T1000 (cell line): ENCODE measurements at regions not wholly inside any gene's neighbourhood (a gene's known extent, or its start where the extent isn't known, plus 50 kb on each side); places are given as distances from the start of the nearest gene placed in this dataset.
"Not testable (repeated sequence)": the region's sequence is repeated elsewhere in the genome, so short reads cannot be mapped to it uniquely, and the experiment has no call there.

Experiments used
- DNase-seq: peaks from one replicate; lab custom pipeline; 2025; ENCODE audit warnings: mixed read lengths; lab: John Stamatoyannopoulos, UW

DNA sequence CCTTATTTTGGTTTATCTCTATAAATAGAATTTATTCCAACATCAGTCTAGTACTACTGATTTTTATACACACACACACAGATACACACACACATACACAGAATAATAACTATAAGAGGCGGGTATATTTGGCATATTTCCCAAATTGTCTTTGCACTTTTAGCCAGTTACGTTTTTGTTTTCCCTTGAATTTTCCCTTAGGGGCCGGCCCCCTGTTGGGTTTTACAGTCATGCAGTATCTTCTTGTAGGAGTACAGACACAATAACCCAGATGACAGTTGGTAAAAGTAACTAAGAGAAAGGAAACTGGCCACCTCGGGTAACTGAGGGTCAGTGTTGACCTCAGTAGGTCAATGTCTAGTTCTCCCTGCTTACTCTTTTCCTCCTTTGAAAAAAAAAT lies 50.9 kb downstream of the DISP1 start:
- DNase-seq = no peak

- DNase-seq = no peak
Measured at GRCh38 chr1:222867316-222867715, 52.5 kb downstream of the DISP1 start.

DNA sequence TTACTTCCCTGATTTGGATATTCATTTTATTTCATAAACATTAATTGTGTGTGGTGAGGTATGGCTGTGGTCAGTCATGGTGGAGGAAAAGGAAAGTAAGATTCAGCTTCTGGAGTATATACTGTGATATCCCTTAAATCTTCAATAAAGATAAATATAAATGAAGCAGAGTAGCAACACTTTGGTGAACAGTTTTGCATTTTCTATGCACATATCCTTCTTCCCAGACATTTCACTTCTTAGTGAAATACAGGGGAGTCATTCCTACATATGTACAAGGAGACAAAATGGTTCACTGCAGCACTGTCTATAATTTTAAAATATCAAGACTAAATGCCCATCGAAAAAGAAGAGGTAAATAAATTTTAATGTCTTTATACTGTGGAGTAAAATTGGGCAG lies 61.3 kb downstream of the DISP1 start:
- no peak for DNase-seq

DNA sequence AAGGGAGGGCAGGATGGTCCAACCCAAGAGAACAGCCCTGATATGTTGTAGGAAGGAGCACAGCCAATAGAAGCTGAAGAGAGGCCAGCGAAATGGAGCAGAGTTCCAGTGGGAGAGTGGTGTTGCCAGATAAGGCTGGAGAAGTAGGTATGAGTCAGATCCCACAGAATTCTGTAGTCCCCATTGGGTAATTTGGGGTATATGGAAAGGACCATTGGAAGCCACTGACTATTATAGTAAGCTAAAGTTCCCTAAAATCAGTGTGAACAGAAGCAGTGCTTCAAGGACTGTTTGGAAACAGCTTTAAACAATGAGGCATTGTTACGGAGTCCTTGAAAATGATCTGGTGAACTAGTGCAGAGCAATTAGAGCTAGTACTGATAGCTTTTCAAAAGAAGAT lies 63.0 kb downstream of the DISP1 start:
- DNase-seq = no peak

DNA sequence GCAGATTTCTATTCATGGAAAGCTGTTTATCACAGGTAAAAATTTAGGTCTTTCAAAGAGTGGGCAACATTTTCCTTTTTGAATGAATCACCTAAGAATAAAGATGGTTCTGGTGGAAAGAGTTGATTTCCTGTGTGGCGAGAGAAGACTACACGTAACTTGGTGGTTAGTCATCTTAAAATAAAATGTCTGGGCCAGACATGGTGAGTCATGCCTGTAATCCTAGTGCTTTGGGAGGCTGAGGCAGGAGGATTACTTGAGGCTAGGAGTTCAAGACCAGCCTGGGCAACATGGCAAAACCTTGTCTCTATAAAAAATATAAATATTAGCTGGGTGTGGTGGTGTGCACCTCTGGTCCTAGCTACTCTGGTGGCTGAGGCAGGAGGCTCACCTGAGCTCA lies 65.7 kb downstream of the DISP1 start:
- DNase-seq = no peak

DNA sequence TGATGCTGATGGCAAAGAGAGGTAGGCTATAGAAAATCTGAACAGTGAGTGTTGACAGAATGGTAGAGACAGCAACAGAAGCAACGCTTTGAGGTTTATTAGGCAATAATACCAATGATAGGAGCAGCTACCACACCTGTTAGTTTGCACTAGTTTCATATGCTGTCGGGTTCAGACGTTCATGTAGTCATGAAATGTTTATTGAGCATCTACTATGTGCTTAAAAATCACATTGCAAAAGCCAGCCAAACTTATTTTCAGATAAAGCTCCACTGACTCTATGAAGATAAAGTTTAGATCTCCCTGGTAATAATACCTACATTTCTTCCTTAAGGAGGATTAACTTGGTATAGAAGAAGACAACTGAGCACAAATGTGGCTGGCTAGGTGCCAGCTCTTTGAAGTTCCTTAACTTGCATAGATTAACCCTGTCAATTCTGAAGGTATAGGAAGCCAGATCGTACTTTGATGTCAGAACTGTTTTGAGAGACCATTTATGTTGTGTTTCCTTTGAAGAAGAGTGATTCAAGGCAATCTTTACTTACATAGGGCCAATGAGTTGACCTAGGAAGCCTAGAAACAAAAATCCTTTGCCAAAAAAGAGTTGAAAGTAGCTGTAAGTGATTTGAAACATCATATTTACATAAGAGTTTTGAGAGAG lies 71.5 kb downstream of the DISP1 start:
- no peak for DNase-seq

GRCh38 chr1:222886878-222887351 lies 72.1 kb downstream of the DISP1 start:
- no peak for DNase-seq

DNA sequence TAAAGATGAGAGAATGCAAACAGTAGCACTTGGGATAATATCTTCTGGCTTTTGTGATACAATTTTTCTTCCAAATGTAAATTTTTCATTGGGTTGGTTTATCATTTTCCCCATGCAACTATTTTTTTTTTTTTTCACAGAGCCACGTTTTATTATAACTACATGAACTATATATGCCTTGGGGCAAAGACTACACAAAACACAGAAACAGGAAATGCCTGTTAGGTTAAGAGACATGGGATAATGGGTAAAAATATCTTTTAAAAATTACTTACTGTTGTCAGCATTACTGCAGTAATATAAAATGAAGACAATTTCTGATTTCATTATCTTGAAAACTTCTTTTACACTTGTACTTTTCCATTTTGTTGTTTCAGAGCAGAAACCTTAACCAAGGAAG lies 74.6 kb downstream of the DISP1 start:
- no peak for DNase-seq

- DNase-seq = no peak
Measured at GRCh38 chr1:222890716-222891115, 75.9 kb downstream of the DISP1 start.

DNA sequence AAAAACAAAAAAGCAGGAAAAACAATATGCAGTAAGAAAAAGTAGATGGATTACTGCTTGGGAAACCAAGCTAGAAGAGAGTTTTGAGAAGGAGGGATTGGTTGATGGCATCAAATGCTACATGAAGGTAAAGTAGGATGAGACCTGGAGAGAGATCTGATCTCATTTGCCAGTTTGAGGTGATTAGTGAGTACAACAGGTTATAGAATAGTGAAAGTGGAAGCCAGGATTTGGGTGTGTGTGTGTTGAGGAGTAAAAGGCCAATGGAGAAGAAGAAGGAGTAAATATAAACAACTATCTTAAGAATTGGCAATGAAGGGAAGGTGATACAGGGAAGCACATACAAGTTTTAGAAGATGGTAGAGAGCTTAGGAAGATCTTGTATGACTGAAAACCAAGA lies 76.7 kb downstream of the DISP1 start:
- DNase-seq = no peak

- no peak for DNase-seq
Measured at GRCh38 chr1:222892137-222892769, 77.4 kb downstream of the DISP1 start.

- no peak for DNase-seq
Measured at GRCh38 chr1:222893255-222893654, 78.4 kb downstream of the DISP1 start.

GRCh38 chr1:222894331-222894730 lies 79.5 kb downstream of the DISP1 start:
- no peak for DNase-seq

DNA sequence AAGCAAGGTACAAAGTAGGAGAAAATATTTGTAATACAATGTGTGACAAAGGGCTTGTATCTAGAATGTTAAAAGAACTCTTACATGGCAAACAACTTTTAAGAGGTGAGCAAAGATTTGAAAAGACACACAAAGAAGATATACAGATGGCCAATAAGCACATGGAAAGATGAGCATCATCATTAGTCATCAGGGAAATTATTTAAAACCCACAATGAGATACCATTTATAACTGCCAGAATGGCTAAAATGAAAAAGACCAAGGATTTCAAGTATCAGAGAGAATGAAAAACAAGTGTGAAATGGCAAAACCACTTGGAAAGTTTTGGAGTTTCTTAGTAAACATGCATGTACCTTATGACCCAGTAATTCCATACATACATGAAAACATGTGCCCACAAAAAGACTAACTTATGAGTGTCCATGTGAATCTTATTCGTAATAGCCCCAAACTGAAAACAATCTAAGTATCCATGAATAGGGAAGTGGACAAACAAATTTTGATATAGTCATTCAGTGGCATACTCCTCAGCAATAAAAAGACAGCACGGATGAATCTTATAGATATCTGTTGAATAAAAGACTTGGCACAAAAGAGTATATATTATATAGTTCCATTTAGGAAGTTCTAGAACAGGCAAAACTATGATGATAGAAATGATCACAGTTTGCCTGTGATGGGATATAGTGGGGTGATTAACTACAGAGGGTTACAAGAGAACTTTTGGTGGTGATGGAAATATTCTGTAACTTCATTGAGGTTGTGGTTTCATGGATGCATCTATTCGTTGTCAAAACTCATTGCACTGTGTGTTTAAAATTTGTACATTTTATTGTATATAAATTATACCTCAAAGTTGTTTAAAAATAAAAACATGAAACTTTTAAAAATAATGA lies 82.0 kb downstream of the DISP1 start:
- DNase-seq = no peak

DNA sequence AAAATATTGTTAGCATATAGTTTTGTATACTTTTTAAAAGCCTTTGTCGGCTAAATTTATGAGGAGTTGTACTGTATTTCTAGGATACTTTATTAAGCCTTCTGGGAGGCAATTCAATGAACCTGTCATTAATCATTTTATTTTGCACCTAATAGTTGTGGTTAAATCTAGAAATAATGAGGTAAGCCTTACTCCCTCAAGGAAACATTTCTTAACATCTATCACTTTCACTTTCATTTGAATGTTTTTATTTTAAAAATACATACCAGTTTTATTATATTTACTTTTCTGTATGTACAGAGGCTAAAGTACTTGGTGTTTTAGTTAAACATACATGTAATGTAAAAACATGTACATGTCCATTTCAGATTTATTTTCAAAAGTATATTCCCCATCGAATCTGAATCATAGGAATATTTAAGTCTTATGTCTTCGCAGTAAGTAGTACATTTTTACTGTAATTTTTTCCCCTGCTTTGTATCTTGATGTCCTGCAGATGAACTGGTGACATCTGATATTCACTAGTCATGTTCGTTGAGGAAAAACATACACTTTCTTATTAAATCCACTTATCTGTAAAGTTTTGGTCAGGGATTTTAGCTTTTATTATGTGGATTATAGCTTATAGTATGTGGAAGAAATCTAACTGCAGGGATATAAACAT lies 82.8 kb downstream of the DISP1 start:
- no peak for DNase-seq

DNA sequence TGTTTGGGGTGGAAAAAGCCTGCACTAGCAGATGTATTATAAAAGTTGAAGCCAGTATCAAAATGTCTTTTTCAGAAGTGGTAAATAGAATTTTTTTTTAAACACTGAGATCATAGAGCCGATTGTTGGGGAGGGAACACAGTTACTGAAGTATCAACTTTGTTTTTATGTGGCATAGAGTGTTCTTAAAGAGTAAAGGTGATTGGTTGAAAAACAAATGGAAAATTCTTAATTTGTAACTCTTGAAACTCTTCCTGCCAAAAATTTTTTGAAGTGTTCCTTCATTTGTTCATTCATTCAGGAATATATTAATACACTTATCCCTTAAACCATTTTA lies 83.3 kb downstream of the DISP1 start:
- no peak for DNase-seq

DNA sequence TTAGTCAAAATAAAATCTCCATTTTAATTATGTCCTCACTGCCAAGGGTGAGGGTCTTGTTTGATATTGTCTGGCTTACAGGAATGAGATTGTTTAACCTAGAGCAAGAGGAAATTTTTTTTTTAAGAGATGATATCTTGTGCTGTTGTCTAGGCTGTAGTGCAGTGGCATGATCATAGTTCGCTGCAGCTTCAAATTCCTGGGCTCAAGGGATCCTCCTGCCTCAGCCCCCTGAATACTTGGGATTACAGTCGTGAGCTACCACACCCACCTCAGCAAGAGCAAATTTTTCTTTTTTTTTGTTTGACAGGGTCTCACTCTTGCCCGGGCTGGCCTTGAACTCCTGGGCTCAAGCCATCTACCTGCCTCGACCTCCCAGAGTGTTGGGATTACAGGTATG lies 84.6 kb downstream of the DISP1 start:
- DNase-seq = no peak

- DNase-seq = no peak
Measured at GRCh38 chr1:222904451-222904850, 89.6 kb downstream of the DISP1 start.

GRCh38 chr1:222905151-222905550 lies 90.3 kb downstream of the DISP1 start:
- no peak for DNase-seq

- DNase-seq = not testable (repeated sequence)
Measured at GRCh38 chr1:222906271-222906739, 91.5 kb downstream of the DISP1 start.

GRCh38 chr1:222909586-222909985 lies 94.7 kb downstream of the DISP1 start:
- DNase-seq = no peak

- no peak for DNase-seq
Measured at GRCh38 chr1:222910699-222911098, 95.9 kb downstream of the DISP1 start.
